Stimulated activated CD8-positive, alpha-beta memory T cell treated with anti-CD3 and anti-CD28 coated beads, Interleukin-15, amount 100 ng/mL, for 4 hours (primary cell): ENCODE measurements at regions not wholly inside any gene's neighbourhood (a gene's known extent, or its start where the extent isn't known, plus 50 kb on each side); places are given as distances from the start of the nearest gene placed in this dataset.
"Not testable (repeated sequence)": the region's sequence is repeated elsewhere in the genome, so short reads cannot be mapped to it uniquely, and the experiment has no call there.

Source experiments
- DNase-seq, 2 donors: peaks; one replicate each; pipeline ENCODE4 v3.0.0-alpha.2; 2020; ENCODE audit warnings: low read depth in 2 of 2

DNA sequence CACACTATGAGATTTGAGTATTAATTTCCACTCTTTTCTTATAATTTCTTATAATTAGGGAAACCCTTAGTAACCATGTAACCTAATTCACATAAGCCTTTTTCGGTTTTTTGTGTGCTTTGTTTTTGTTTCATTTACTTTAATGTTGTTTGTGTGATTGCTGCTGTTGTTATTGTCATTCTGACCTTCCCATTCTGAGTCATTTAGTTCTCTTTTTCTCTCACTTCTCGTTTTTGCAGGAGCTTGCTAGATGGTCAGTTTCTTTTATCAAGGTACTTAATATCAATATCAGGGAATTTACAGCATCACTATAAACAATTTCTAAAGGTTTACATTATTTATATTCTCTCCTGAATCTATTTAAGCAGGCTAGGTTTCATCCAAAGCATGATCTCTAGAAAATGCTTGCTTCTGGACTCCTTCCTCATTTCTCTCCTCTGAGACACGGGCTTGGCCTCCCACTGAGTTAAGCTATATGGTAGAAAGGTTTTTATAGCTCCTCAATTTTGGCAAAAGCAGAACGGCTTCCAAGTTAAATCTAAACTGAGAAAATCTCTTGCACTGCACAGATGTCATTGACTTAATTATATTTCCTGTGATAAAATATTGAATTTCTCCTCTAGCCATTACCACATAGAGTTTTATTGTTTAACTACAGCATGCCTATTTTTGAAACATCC is 534.2 kb downstream of the NSUN3 start:
- DNase-seq: no peak

DNA sequence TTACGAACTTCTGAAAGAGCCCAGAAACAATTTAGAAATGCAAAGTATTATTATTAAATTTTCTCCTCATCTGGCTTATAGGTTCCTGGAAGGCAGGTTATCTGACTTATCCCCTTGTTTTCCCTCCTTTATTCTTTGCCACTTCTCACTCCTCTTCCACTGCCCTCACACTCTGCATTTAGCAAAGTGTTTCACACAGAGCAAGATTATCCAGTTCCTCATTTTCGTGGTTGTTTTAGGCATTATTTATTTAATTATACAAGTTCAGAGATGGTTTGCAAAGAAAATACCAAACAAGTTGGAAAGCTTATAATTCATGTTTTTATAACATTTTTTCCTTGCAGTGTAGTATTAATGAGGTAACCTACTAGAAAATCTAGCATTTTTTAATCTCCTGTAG is 544.9 kb downstream of the NSUN3 start:
- DNase-seq: no peak

GRCh38 chr3:94609908-94610307 is 547.0 kb downstream of the NSUN3 start:
- no peak for DNase-seq

DNA sequence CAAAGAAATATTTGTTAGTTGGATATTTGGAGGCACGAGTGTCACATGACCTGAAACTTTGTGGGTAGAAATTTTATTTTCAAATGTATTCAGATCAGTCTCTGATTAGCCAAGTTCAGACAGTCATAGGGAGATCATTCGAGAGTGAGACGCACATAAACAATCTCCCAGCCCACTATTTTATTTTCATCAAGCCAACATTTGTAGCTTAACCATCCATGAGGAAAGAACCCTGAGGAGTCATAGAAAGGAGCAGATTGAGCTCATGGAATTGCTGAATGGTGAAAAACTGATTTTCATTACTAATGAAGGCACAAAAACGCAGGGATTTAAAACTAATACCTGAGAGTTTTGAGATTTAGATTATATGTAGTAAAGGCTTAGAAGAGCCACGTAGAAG is 548.7 kb downstream of the NSUN3 start:
- no peak for DNase-seq

- no peak for DNase-seq
Observed at GRCh38 chr3:94612631-94613030, 549.8 kb downstream of the NSUN3 start.

GRCh38 chr3:94614192-94614591 is 551.3 kb downstream of the NSUN3 start:
- DNase-seq: no peak

GRCh38 chr3:94615275-94616065 is 552.6 kb downstream of the NSUN3 start:
- DNase-seq: no peak

DNA sequence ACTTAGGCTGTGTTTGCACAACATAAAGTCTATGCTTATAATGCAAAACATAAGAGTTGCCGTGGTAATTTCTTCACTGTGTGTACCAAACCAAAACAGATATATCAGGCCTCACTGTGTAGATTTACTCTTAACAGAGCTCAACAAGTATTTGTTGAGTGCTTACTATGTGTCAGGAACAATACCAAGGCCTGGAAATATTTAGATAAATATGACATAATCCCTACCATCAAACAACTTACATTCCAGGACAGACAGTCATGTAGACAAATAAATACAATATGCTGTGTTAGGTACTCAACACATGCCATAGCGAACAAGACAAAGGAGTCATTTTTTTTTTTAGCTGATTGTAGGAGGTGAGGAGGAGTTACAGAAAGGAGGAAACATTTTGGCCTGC is 554.0 kb downstream of the NSUN3 start:
- no peak for DNase-seq

DNA sequence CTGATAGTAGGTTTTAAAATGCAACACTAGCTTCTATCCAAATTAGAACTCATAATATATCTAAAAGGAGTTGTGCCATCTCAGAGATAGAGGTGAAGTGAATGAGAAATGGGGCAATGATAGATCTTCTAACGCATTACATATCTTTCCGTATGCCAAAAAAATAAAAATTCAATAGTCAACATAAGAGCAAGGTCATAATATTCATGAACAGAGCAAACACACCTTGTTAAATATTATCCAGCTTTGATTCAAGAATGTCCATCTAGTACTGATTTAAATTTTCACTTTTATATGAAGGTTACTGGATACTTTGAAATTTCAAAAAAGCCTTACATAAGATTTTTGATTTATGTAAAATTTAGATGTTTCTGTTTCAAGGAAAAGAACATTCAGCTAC is 554.5 kb downstream of the NSUN3 start:
- no peak for DNase-seq

GRCh38 chr3:94619643-94620042 is 556.8 kb downstream of the NSUN3 start:
- no peak for DNase-seq

DNA sequence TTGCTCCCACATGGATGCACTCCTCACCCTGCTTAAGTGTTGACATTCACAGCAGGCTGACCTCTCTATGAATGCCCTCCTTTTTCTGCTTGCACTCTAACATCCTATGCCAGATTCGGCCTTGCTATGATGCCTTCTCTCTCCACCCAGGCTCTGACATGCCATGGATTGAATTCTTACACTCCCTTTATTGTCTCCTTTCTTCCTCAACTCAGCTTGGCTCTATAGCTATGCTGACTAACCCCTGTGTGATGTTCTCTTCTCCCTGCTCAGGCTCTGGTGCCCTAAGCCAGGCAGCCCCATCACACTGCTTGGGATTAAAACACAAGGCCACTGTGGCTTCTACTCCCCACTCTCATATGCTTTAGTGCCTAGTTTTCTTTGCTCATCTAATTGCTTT is 563.7 kb downstream of the NSUN3 start:
- no peak for DNase-seq

- DNase-seq: no peak
Observed at GRCh38 chr3:94627689-94628088, 564.8 kb downstream of the NSUN3 start.

GRCh38 chr3:94643400-94643799 is 580.5 kb downstream of the NSUN3 start:
- DNase-seq: no peak

DNA sequence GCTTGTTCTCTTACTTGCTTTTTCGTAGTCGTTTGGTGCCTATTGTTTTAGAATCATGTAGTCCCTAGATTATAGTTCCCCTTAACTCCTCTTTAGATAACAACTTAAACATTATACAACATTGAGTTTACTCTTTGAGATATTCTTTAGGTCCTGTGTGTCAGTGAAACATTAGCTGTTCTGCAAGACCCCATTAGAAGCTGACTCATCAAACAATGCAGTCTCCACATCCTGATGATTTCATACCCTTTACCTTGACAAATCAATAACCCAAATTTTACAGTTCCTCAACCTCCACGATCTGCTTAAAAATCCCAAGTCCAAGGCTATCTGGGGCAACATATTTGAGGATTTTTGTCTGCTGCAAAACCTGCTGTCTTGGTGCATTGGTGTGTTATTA is 582.9 kb downstream of the NSUN3 start:
- no peak for DNase-seq

- DNase-seq: no peak
Observed at GRCh38 chr3:94647131-94647530, 584.3 kb downstream of the NSUN3 start.

- DNase-seq: not testable (repeated sequence)
Observed at GRCh38 chr3:94648270-94649180, 585.7 kb downstream of the NSUN3 start.

- no peak for DNase-seq
Observed at GRCh38 chr3:94654096-94654495, 591.2 kb downstream of the NSUN3 start.

- no peak for DNase-seq
Observed at GRCh38 chr3:94665922-94666321, 603.1 kb downstream of the NSUN3 start.

- DNase-seq: no peak
Observed at GRCh38 chr3:94671078-94671477, 608.2 kb downstream of the NSUN3 start.

DNA sequence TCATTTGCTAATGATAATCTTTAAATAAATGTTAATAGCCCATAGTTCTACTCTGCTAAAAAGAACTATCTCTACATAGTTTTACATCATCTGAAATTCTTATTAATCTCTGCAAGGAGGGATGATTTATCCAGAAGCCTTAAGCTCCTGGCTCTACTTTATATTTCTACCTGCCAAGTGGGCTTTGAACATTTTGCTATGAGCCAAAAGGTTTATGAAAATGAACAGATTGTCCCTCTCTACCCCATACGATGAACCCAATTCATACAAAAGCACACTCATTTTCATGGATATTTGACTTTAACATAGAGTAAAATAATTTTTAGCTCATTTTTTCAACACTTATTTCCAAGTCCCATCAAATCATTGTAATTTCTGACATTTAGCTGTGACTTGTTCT is 611.0 kb downstream of the NSUN3 start:
- DNase-seq: no peak

- no peak for DNase-seq
Observed at GRCh38 chr3:94686208-94686607, 623.3 kb downstream of the NSUN3 start.

- DNase-seq: no peak
Observed at GRCh38 chr3:94693997-94694640, 631.3 kb downstream of the NSUN3 start.
